GM23338 (cell line): ENCODE measurements at regions not wholly inside any gene's neighbourhood (a gene's known extent, or its start where the extent isn't known, plus 50 kb on each side); places are given as distances from the start of the nearest gene placed in this dataset.

ENCODE experiments used
- NANOG ChIP-seq: IDR thresholded peaks from 2 replicates; pipeline ENCODE4 v1.6.1; 2016; ENCODE audit warnings: antibody characterized with exemption, borderline replicate concordance
- POLR2AphosphoS5 ChIP-seq: IDR thresholded peaks from 2 replicates; pipeline ENCODE4 v1.6.1; 2016; ENCODE audit warnings: antibody characterized with exemption, low read depth
- REST ChIP-seq: IDR thresholded peaks from one replicate; pipeline ENCODE4 v1.6.1; 2018; ENCODE audit warnings: antibody characterized with exemption; ENCODE audit not compliant: unreplicated experiment

DNA sequence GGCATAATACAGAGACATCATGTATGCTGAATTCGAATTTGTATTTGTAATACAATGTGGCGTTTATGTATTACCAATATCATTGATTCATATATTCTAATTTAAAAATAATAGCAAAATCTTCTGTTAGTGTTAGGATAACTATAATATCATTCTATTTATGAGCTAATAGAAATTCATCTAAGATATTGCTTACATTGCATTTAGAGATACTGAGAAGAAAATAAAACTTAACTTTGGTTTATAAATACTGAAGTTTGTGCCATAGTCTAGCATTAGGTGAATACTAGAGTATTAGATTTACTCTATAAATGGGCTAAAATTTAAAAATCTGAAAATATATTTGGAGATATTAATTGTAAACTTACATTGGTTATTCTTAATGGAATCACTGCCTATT is 1590.6 kb downstream of the PCDH18 start:
- TF ChIP-seq POLR2AphosphoS5 (no peak), REST (no peak), NANOG (no peak)
